ENCODE measurements at regions not wholly inside any gene's neighbourhood (a gene's known extent, or its start where the extent isn't known, plus 50 kb on each side); places are given as distances from the start of the nearest gene placed in this dataset.

DNA sequence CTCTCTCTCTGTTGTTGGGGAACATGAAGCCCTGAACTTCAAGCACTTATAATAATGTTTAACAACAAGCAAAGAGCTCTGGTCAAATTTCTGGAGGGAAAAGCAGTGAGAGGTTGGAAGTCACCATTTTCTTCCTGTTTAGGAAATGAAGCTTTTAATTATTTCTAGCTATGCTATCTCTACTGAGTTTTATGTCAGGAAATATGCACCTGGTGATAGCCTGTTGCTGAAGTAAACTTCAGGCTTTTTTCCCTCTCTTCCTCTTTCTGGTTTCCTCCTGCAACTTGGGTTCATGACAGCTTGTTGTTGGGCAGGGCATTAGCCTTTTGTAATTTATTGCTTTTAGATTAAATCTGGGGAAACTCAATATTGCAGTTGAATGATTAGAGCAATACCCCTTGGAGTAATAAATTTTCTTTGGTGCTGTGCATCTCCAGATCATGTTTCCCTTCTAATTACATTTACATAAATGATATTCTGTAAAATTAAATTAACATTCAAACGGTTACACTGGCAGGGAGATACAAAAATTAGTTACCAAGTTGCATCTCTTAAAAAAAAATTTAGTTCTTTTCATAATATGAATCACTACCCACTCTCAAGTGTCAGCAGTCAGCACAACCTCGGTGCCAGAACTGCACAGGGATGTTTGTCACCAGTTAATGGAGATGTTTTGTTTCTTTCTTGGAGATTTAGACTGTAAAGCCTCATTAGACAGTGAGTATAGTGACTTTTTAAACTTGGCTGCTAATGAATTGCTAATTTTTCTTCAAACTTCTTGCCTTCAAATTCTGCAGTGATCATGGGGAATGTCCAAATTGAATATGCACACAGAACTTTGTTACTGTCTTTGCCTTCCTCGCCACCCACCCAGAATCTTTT is 466.6 kb upstream of the ETAA1 start:
- Histone ChIP-seq H3K27me3 (ENCODE audit: control insufficient read depth, insufficient read depth, low read length) (no peaks in the 10 kb centered on the region), H3K9me3 (ENCODE audit: control insufficient read depth, insufficient read depth, low read length) (no peaks in the 10 kb centered on the region), H3K36me3 (ENCODE audit: control insufficient read depth, insufficient read depth, low read length) (no peaks in the 10 kb centered on the region), H3K27ac (ENCODE audit: low read length) (no peak overlapping the region), H3K4me1 (ENCODE audit: control insufficient read depth, insufficient read depth, low read length) (no peaks in the 10 kb centered on the region), H3K4me3 (ENCODE audit: low read length) (no peak overlapping the region)
- no peak for DNase-seq (ENCODE audit: low read depth, low spot score)
- no CpG with 5 or more reads among the region's 3 CpGs for WGBS (ENCODE audit: insufficient coverage, insufficient read length)

DNA sequence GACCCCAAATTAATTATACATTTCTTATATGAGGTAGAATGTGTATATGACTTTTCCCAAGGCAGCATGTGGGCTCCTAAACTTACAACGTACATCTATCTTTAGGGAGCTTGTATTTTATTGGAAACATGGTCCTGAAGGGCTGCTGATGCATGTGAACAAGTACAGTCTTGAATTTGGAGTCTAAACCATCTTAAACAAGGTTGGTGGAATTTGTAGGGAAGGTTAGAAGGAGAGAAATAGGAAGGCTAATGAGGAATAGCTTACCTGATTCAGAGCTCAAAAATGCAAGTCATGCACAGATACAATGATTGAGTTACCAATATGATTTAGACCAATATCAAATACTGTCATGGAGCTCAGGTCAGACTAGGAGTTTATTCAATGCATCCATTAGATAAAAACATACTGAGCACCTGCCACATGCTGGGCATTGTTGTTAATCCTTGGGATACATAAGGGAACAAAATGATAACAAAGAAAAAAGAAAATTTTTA is 458.6 kb upstream of the ETAA1 start:
- no peak for DNase-seq (ENCODE audit: low read depth, low spot score)
- no peak overlapping the region for H3K27ac ChIP-seq (ENCODE audit: low read length)
- H3K4me1 ChIP-seq (ENCODE audit: control insufficient read depth, insufficient read depth, low read length) = no peaks in the 10 kb centered on the region
- no peaks in the 10 kb centered on the region for H3K36me3 ChIP-seq (ENCODE audit: control insufficient read depth, insufficient read depth, low read length)
- WGBS (ENCODE audit: insufficient coverage, insufficient read length) = no CpG with 5 or more reads among the region's 1 CpG
- no peaks in the 10 kb centered on the region for H3K27me3 ChIP-seq (ENCODE audit: control insufficient read depth, insufficient read depth, low read length)
- H3K9me3 ChIP-seq (ENCODE audit: control insufficient read depth, insufficient read depth, low read length) = no peaks in the 10 kb centered on the region
- no peak overlapping the region for H3K4me3 ChIP-seq (ENCODE audit: low read length)

DNA sequence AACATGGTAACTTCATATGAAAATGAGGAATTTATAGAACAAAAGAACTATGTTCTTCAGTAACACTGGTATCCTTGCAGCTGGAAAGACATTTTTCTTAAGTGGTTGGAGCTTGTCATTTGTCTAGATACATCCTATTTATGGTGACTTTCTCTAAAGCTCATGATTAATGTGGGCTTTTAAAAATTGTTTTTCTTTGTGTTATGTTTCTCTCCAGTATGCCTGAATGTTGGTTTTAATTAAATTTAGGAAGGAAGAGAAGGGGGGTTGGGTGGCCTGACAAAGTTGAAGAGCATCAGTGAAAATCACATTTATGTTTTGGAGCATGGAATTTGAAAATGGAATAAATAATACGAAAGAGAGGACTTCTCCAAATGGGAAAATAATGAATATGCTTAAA is 457.1 kb upstream of the ETAA1 start:
- Histone ChIP-seq H3K4me3 (ENCODE audit: low read length) (no peak overlapping the region), H3K36me3 (ENCODE audit: control insufficient read depth, insufficient read depth, low read length) (no peaks in the 10 kb centered on the region), H3K27ac (ENCODE audit: low read length) (no peak overlapping the region), H3K9me3 (ENCODE audit: control insufficient read depth, insufficient read depth, low read length) (no peaks in the 10 kb centered on the region), H3K4me1 (ENCODE audit: control insufficient read depth, insufficient read depth, low read length) (no peaks in the 10 kb centered on the region), H3K27me3 (ENCODE audit: control insufficient read depth, insufficient read depth, low read length) (no peaks in the 10 kb centered on the region)
- no peak for DNase-seq (ENCODE audit: low read depth, low spot score)
- no CpG with 5 or more reads among the region's 1 CpG for WGBS (ENCODE audit: insufficient coverage, insufficient read length)

DNA sequence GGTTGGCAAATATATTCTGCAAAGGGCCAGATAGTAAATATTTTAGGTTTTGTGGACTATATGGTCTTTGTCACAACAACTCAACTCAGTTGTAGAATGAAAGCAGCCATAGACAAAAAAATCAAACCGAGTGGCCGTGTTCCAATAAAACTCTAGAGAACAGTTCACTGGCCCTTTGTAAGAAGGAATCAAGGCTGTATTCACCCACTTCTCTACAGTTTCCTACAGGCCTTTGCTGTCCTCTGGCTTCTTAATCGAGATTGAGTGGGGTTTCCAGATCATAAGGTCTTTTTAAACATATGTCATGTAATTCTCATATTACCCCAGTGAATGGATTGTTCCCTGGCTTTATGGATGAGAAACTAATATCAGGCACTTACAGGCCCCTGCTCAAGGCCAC is 448.9 kb upstream of the ETAA1 start:
- Histone ChIP-seq H3K4me1 (ENCODE audit: control insufficient read depth, insufficient read depth, low read length) (no peaks in the 10 kb centered on the region), H3K27me3 (ENCODE audit: control insufficient read depth, insufficient read depth, low read length) (no peaks in the 10 kb centered on the region), H3K36me3 (ENCODE audit: control insufficient read depth, insufficient read depth, low read length) (no peaks in the 10 kb centered on the region), H3K9me3 (ENCODE audit: control insufficient read depth, insufficient read depth, low read length) (no peaks in the 10 kb centered on the region), H3K4me3 (ENCODE audit: low read length) (no peak overlapping the region), H3K27ac (ENCODE audit: low read length) (no peak overlapping the region)
- no CpG with 5 or more reads among the region's 3 CpGs for WGBS (ENCODE audit: insufficient coverage, insufficient read length)
- no peak for DNase-seq (ENCODE audit: low read depth, low spot score)

DNA sequence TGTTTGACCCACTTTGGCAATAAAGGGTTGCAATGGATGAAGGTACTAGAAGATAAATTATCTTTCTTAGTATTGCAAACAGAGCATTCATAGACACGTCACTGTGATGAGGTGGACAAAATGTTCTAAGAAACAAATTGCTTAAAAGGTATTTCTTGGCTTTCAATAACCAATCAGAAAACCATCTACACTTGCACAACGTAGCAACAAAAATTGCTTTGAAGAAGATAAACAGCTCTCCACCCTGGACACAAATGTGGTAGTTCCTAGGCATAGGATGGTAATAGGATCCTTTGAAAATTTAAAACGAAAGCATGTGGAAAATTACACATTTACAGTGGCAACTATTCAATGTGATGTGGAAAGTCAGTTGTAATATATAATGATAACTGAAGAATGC is 439.9 kb upstream of the ETAA1 start:
- no CpG with 5 or more reads among the region's 3 CpGs for WGBS (ENCODE audit: insufficient coverage, insufficient read length)
- no peak for DNase-seq (ENCODE audit: low read depth, low spot score)

DNA sequence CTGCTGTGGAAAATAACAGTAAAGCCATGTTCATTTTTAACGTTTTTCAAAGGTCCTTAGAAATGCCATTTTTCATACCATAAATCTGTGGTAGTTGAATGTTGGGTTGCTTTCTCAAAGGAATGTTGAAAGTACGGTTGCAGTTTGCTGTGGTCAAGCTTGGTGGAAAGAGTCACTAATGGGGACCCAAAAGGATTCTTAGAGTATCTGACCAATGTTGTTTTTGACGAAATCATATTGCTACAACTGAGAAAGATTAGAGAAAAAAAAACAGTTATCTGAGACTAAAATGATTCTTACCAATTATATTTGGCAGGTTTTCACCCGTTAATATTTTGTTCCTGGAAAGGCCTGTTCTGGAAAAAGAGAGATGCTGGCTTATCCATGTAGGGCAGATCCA is 439.5 kb upstream of the ETAA1 start:
- Histone ChIP-seq H3K9me3 (ENCODE audit: control insufficient read depth, insufficient read depth, low read length) (no peaks in the 10 kb centered on the region), H3K4me1 (ENCODE audit: control insufficient read depth, insufficient read depth, low read length) (no peaks in the 10 kb centered on the region; the same call in 1 of the 2 replicates), H3K27me3 (ENCODE audit: control insufficient read depth, insufficient read depth, low read length) (no peaks in the 10 kb centered on the region), H3K4me3 (ENCODE audit: low read length) (no peak overlapping the region), H3K36me3 (ENCODE audit: control insufficient read depth, insufficient read depth, low read length) (no peaks in the 10 kb centered on the region), H3K27ac (ENCODE audit: low read length) (no peak overlapping the region)
- WGBS (ENCODE audit: insufficient coverage, insufficient read length) = no CpG with 5 or more reads among the region's 4 CpGs
- no peak for DNase-seq (ENCODE audit: low read depth, low spot score)

More for the DNA sequence above, 439.9 kb upstream of the ETAA1 start:
- Histone ChIP-seq H3K36me3 (ENCODE audit: control insufficient read depth, insufficient read depth, low read length) (no peaks in the 10 kb centered on the region), H3K4me1 (ENCODE audit: control insufficient read depth, insufficient read depth, low read length) (no peaks in the 10 kb centered on the region; the same call in 1 of the 2 replicates), H3K4me3 (ENCODE audit: low read length) (no peak overlapping the region), H3K9me3 (ENCODE audit: control insufficient read depth, insufficient read depth, low read length) (no peaks in the 10 kb centered on the region), H3K27ac (ENCODE audit: low read length) (no peak overlapping the region), H3K27me3 (ENCODE audit: control insufficient read depth, insufficient read depth, low read length) (no peaks in the 10 kb centered on the region)

DNA sequence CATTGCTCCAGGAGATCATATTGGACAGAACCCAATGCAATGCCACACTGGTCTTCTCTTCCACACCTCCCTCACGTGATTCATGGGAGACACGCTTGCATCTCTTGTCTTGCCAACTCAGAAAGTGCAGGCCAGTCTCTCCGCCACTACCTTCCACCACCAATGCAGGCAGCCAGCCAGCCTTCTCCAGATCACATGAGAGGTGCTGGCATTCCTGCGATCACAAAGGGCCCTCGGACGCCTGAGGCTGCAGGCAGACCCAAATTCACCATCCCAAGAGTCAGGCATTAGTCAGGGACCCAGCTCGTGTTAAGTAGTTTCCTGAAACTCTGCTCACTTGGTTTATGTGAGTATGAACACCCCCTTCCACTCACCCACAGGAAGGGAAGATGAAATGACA is 437.0 kb upstream of the ETAA1 start:
- H3K9me3 ChIP-seq (ENCODE audit: control insufficient read depth, insufficient read depth, low read length) = no peaks in the 10 kb centered on the region
- H3K27ac ChIP-seq (ENCODE audit: low read length) = no peak overlapping the region
- no peaks in the 10 kb centered on the region for H3K27me3 ChIP-seq (ENCODE audit: control insufficient read depth, insufficient read depth, low read length)
- H3K4me1 ChIP-seq (ENCODE audit: control insufficient read depth, insufficient read depth, low read length) = no peaks in the 10 kb centered on the region; the same call in 1 of the 2 replicates
- no peak overlapping the region for H3K4me3 ChIP-seq (ENCODE audit: low read length)
- no peak for DNase-seq (ENCODE audit: low read depth, low spot score)
- H3K36me3 ChIP-seq (ENCODE audit: control insufficient read depth, insufficient read depth, low read length) = no peaks in the 10 kb centered on the region
- no CpG with 5 or more reads among the region's 7 CpGs for WGBS (ENCODE audit: insufficient coverage, insufficient read length)

DNA sequence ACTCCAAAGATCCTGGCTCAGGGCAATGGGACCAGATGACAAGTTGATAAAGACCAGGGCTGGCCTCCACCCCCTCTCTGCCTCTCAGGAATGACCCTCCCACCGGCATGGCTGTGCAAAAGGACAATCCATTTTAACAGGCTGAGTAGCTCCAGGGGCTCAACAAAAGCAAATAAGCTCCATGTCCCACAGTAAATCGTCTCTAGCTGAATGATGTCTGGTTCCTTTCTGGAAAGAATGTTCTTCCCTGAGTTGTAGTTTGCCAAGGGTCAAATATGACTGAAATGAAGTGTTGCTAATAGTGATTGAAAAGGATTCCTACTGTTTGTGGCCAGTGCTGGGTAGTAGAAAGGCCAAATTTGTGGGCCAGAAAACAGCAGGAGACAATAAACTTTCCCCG is 434.4 kb upstream of the ETAA1 start:
- Histone ChIP-seq H3K9me3 (ENCODE audit: control insufficient read depth, insufficient read depth, low read length) (no peaks in the 10 kb centered on the region), H3K4me3 (ENCODE audit: low read length) (no peak overlapping the region), H3K4me1 (ENCODE audit: control insufficient read depth, insufficient read depth, low read length) (no peaks in the 10 kb centered on the region; the same call in 1 of the 2 replicates), H3K27me3 (ENCODE audit: control insufficient read depth, insufficient read depth, low read length) (no peaks in the 10 kb centered on the region), H3K27ac (ENCODE audit: low read length) (no peak overlapping the region), H3K36me3 (ENCODE audit: control insufficient read depth, insufficient read depth, low read length) (no peaks in the 10 kb centered on the region)
- DNase-seq (ENCODE audit: low read depth, low spot score) = no peak
- WGBS (ENCODE audit: insufficient coverage, insufficient read length) = no CpG with 5 or more reads among the region's 3 CpGs

DNA sequence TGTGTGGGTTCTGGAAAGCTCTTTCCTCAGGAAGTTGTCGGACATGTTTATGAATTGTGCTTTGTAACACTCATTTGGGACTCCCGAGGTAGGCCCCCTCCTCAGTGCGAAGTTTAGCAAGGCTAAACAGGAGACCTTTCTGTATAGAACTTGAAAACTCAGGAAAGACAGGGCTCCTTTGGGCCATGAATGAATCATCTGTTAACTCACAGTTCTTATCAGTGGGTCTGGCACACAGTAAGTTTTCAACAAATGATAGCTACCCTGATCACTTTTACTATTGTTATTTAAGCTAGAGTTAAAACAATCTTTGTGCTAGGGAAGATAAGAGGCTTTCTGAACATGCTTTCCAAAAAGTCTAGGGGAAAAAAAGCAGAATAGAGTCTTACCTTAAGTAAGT is 430.5 kb upstream of the ETAA1 start:
- no CpG with 5 or more reads among the region's 3 CpGs for WGBS (ENCODE audit: insufficient coverage, insufficient read length)
- no peaks in the 10 kb centered on the region for H3K9me3 ChIP-seq (ENCODE audit: control insufficient read depth, insufficient read depth, low read length)
- H3K27ac ChIP-seq (ENCODE audit: low read length) = no peak overlapping the region
- H3K4me3 ChIP-seq (ENCODE audit: low read length) = no peak overlapping the region
- H3K27me3 ChIP-seq (ENCODE audit: control insufficient read depth, insufficient read depth, low read length) = no peaks in the 10 kb centered on the region
- H3K4me1 ChIP-seq (ENCODE audit: control insufficient read depth, insufficient read depth, low read length) = no peaks in the 10 kb centered on the region; the same call in 1 of the 2 replicates
- H3K36me3 ChIP-seq (ENCODE audit: control insufficient read depth, insufficient read depth, low read length) = no peaks in the 10 kb centered on the region
- DNase-seq (ENCODE audit: low read depth, low spot score) = no peak

DNA sequence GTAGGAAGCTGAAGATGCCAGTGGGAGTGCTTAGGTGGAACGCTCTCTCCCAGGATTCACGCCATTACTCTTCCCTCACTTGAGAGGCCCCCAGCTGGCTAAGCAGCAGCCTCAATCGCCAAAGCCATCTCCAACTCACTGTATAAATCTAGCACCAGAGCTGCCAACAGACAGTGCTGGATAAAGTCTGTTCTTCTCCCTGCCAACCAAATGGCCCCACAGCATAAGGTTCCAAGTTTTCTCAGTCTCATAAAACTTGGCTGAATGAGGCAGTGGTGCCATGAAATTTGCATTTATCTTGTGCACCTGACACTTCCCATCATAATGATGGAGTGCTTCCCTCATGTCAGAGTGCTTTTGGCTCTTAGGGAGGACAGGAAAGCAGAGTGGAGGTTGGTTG is 428.2 kb upstream of the ETAA1 start:
- Histone ChIP-seq H3K27me3 (ENCODE audit: control insufficient read depth, insufficient read depth, low read length) (no peaks in the 10 kb centered on the region), H3K4me1 (ENCODE audit: control insufficient read depth, insufficient read depth, low read length) (no peaks in the 10 kb centered on the region), H3K4me3 (ENCODE audit: low read length) (no peak overlapping the region), H3K27ac (ENCODE audit: low read length) (no peak overlapping the region), H3K36me3 (ENCODE audit: control insufficient read depth, insufficient read depth, low read length) (no peaks in the 10 kb centered on the region), H3K9me3 (ENCODE audit: control insufficient read depth, insufficient read depth, low read length) (no peaks in the 10 kb centered on the region)
- WGBS (ENCODE audit: insufficient coverage, insufficient read length) = no CpG with 5 or more reads among the region's 3 CpGs
- DNase-seq (ENCODE audit: low read depth, low spot score) = no peak

DNA sequence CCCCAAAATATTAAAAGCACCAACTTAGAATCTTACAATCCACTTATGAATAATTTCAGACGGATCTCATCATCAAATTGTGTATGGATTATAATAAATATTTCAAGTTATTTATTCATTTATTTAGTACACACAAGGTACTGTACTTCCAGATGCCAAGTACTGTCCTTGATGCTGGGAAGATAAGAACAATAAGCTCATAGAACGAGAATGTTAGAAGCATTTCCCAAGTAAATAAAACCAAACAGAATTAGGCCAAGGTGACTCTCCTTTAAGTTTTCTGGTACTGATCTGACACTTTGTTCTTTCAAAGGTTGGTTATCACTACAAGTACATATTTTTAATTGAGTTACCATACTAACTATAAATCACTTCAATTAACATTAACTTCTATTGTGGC is 416.1 kb upstream of the ETAA1 start:
- Histone ChIP-seq H3K27ac (ENCODE audit: low read length) (no peak overlapping the region), H3K4me3 (ENCODE audit: low read length) (no peak overlapping the region), H3K4me1 (ENCODE audit: control insufficient read depth, insufficient read depth, low read length) (no peaks in the 10 kb centered on the region), H3K9me3 (ENCODE audit: control insufficient read depth, insufficient read depth, low read length) (no peaks in the 10 kb centered on the region), H3K27me3 (ENCODE audit: control insufficient read depth, insufficient read depth, low read length) (no peaks in the 10 kb centered on the region), H3K36me3 (ENCODE audit: control insufficient read depth, insufficient read depth, low read length) (no peaks in the 10 kb centered on the region)
- DNase-seq (ENCODE audit: low read depth, low spot score) = no peak
- WGBS (ENCODE audit: insufficient coverage, insufficient read length) = no CpG with 5 or more reads among the region's 2 CpGs

All from iPS DF 6.9 (cell line).